Uterus (tissue), 3 donors: ENCODE measurements at regions not wholly inside any gene's neighbourhood (a gene's known extent, or its start where the extent isn't known, plus 50 kb on each side); places are given as distances from the start of the nearest gene placed in this dataset.

Experiments
- DNase-seq, 2 donors: peaks; one replicate each; pipeline ENCODE4 v3.0.0-alpha.2; 2019 to 2020
- H3K27ac ChIP-seq, 2 donors: fragments of 200-600 bp; sonication (generic); 1 replicate in 1 of 2; 2 replicates in 1 of 2; pipeline ENCODE4 v1.5.1; 2016 to 2018
- H3K27me3 ChIP-seq, 2 donors: fragments of 200-600 bp; sonication (generic); one replicate each; pipeline ENCODE4 v1.5.1; 2018 to 2019; ENCODE audit warnings: control low read depth in 1 of 2
- H3K36me3 ChIP-seq, 2 donors: fragments of 200-600 bp; sonication (generic); one replicate each; pipeline ENCODE4 v1.5.1; 2019; ENCODE audit warnings: control low read depth in 1 of 2
- H3K4me1 ChIP-seq, 2 donors: fragments of 200-600 bp; sonication (generic); one replicate each; pipeline ENCODE4 v1.5.1; 2018 to 2019; ENCODE audit warnings: control low read depth in 1 of 2
- H3K4me3 ChIP-seq, 2 donors: fragments of 200-600 bp; sonication (generic); 1 replicate in 1 of 2; 2 replicates in 1 of 2; pipeline ENCODE4 v1.5.1; 2018 to 2019; ENCODE audit warnings: mild to moderate bottlenecking in 1 of 2
- H3K9me3 ChIP-seq, 2 donors: fragments of 200-600 bp; sonication (generic); one replicate each; pipeline ENCODE4 v1.5.1; 2019; ENCODE audit warnings: control low read depth in 1 of 2
- CTCF ChIP-seq, 4 experiments: fragments of 200-600 bp in 2 of 4; fragments of 450-650 bp in 2 of 4; sonication (generic) in 2 of 4; IDR thresholded peaks; one replicate each; pipeline ENCODE4 v1.5.1; 2016 to 2019; ENCODE audit warnings: antibody characterized with exemption in 4 of 4, mild to moderate bottlenecking in 2 of 4, moderate library complexity in 1 of 4
- POLR2A ChIP-seq, 2 donors: fragments of 450-650 bp; IDR thresholded peaks; one replicate each; pipeline ENCODE4 v1.6.1; 2016; ENCODE audit warnings: antibody characterized with exemption in 2 of 2, mild to moderate bottlenecking in 1 of 2, moderate library complexity in 1 of 2
- intact Hi-C: fragments of 100-400 bp; cut with DNase I; formaldehyde crosslinking; loops from one replicate; pipeline ENCODE4 v1.15.1; 2023; ENCODE audit warnings: low total_unique reads
- donor health status: DM: yes; HTN: yes; CAD: no.

- Histone ChIP-seq H3K36me3 (no peaks in the 10 kb centered on the region), H3K9me3 (no peaks in the 10 kb centered on the region), H3K4me1 (no peaks in the 10 kb centered on the region), H3K27me3 (no peaks in the 10 kb centered on the region), H3K4me3 (no peak overlapping the region), H3K27ac (no peak overlapping the region)
- intact Hi-C loops: no loop called here
- no peak for DNase-seq
- no peak for TF ChIP-seq POLR2A (IDR thresholded peaks at IDR 0.05)
- no peak for TF ChIP-seq CTCF (IDR thresholded peaks at IDR 0.05)
These were observed 257.6 kb upstream of the CADM1 start for GRCh38 chr11:115761817-115762216.

GRCh38 chr11:115761348-115761747 lies 257.1 kb upstream of the CADM1 start:
- no peaks in the 10 kb centered on the region for H3K9me3 ChIP-seq
- H3K4me1 ChIP-seq: no peaks in the 10 kb centered on the region
- no peaks in the 10 kb centered on the region for H3K36me3 ChIP-seq
- no peaks in the 10 kb centered on the region for H3K27me3 ChIP-seq
- TF ChIP-seq CTCF (IDR thresholded peaks at IDR 0.05) (no peak), POLR2A (IDR thresholded peaks at IDR 0.05) (no peak)
- DNase-seq: no peak
- H3K27ac ChIP-seq: no peak overlapping the region
- intact Hi-C loops: no loop called here
- H3K4me3 ChIP-seq: no peak overlapping the region

- H3K36me3 ChIP-seq: no peaks in the 10 kb centered on the region
- H3K4me3 ChIP-seq: peak overlapping the region; percentile 40 to 50
- intact Hi-C loops: no loop called here
- TF ChIP-seq CTCF (IDR thresholded peaks at IDR 0.05): no peak
- TF ChIP-seq POLR2A (IDR thresholded peaks at IDR 0.05): no peak
- H3K27ac ChIP-seq: peak overlapping the region in 1 of 2 donors; percentile 63
- no peaks in the 10 kb centered on the region for H3K27me3 ChIP-seq
- no peaks in the 10 kb centered on the region for H3K4me1 ChIP-seq
- H3K9me3 ChIP-seq: no peaks in the 10 kb centered on the region
- DNase-seq: no peak
These were observed 256.5 kb upstream of the CADM1 start for GRCh38 chr11:115760461-115761320.

- Histone ChIP-seq H3K27ac (peak overlapping the region; percentile 50 to 63), H3K4me1 (no peaks in the 10 kb centered on the region), H3K27me3 (no peaks in the 10 kb centered on the region), H3K9me3 (no peaks in the 10 kb centered on the region), H3K36me3 (no peaks in the 10 kb centered on the region), H3K4me3 (peak overlapping the region; percentile 40 to 50)
- intact Hi-C loops: no loop called here
- peak in 1 of 2 donors; percentile 32 for DNase-seq
- TF ChIP-seq CTCF (IDR thresholded peaks at IDR 0.05) (no peak), POLR2A (IDR thresholded peaks at IDR 0.05) (no peak)
These were observed 255.6 kb upstream of the CADM1 start for GRCh38 chr11:115759622-115760460.

- no peak for DNase-seq
- intact Hi-C loops: no loop called here
- no peak overlapping the region for H3K27ac ChIP-seq
- no peaks in the 10 kb centered on the region for H3K27me3 ChIP-seq
- TF ChIP-seq CTCF (IDR thresholded peaks at IDR 0.05): no peak
- no peak for TF ChIP-seq POLR2A (IDR thresholded peaks at IDR 0.05)
- no peaks in the 10 kb centered on the region for H3K36me3 ChIP-seq
- no peak overlapping the region for H3K4me3 ChIP-seq
- no peaks in the 10 kb centered on the region for H3K4me1 ChIP-seq
- no peaks in the 10 kb centered on the region for H3K9me3 ChIP-seq
These were observed 253.8 kb upstream of the CADM1 start for GRCh38 chr11:115758011-115758410.
